ENCODE measurements at regions not wholly inside any gene's neighbourhood (a gene's known extent, or its start where the extent isn't known, plus 50 kb on each side); places are given as distances from the start of the nearest gene placed in this dataset.

DNA sequence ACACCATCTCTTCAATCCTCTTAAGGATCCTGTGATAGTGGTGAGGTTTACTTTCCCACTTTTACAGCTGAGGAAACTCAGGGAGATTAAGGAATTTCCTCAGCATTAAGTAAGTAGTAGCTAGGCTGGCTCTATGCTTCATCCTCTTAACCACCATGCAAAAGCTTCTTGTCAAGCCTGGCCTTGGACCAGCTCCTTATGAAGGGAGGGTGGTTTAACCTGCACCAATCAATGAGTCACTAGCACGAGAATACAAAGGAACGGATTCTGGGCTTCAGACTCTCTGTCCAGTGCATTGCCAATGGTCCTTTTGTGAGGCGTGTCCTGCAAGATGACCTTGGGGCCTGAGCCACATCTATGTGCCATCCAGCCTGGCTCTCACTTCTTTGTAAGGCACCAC lies 202.0 kb upstream of the CFAP20DC start:
- Histone ChIP-seq H3K36me3 (ENCODE audit: insufficient read depth, low read length) (no peaks in the 10 kb centered on the region), H3K27me3 (ENCODE audit: insufficient read depth, low read length) (no peaks in the 10 kb centered on the region), H3K4me1 (ENCODE audit: insufficient read depth, low read length) (no peaks in the 10 kb centered on the region), H3K27ac (ENCODE audit: low read depth, low read length) (no peak overlapping the region), H3K9ac (ENCODE audit: low read depth, low read length) (no peak overlapping the region), H3K9me3 (ENCODE audit: insufficient read depth, low read depth, low read length) (no peaks in the 10 kb centered on the region), H3K4me3 (ENCODE audit: low read length) (no peak overlapping the region)
- 91% methylated on average over 3 of the region's 3 CpGs for WGBS

DNA sequence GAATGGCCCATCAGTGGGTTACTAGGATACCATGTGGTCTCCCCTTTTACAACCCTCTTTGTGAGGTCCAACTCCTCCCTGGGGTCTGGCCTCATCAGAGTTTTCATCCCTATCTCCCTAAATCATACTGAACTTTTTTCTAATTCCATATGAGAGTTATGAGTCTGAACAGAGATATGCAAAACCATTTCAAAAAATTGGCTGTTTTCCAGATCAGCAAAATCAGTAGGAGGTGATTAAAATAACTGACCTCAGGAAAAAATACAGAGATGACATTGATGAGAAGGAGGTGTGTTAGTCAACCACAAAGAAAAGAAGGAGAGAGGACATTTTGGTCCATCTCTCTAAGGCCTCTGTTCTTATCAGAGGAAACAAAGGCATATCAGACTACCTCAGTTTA lies 200.8 kb upstream of the CFAP20DC start:
- 0 out of 2 replicates have a peak, but pooled peaks cover 5% of the 10 kb centered on the region for H3K4me1 ChIP-seq (ENCODE audit: insufficient read depth, low read length)
- H3K4me3 ChIP-seq (ENCODE audit: low read length), result no peak overlapping the region
- H3K9ac ChIP-seq (ENCODE audit: low read depth, low read length), result no peak overlapping the region
- no peaks in the 10 kb centered on the region for H3K9me3 ChIP-seq (ENCODE audit: insufficient read depth, low read depth, low read length)
- no peaks in the 10 kb centered on the region for H3K27me3 ChIP-seq (ENCODE audit: insufficient read depth, low read length)
- no peaks in the 10 kb centered on the region for H3K36me3 ChIP-seq (ENCODE audit: insufficient read depth, low read length)
- H3K27ac ChIP-seq (ENCODE audit: low read depth, low read length), result no peak overlapping the region

DNA sequence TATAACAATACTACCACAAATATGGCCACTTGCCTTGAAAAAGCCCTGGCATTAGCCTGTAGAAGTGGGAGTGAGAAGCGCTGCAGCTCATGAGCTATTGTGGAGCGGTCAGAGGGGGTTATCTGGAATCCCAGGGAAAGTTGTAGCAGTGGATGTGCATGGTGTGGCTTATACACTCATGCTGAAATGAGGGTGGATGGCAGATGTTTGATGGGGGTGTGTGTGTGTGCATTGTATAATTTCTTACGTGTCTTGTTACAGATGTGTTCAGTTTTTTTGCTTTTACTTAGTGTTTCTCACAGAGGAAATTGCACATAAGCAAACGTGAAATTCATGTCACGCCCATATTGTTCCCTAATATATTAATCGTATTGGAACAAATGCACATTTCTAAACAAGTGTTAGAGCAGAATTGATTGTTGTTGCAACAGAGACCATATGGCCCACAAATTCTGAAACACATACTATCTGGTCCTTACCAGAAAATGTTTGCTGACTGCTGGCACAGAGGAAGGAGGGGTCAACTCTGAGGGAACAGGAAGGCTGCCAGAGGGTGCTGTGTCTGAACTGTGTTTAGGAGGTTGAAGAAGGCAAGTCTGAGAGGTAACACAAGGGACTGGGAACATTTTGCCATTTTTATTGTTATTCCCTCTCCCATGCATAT lies 200.0 kb upstream of the CFAP20DC start:
- no peak overlapping the region for H3K4me3 ChIP-seq (ENCODE audit: low read length)
- H3K27ac ChIP-seq (ENCODE audit: low read depth, low read length), result no peak overlapping the region
- no peak overlapping the region for H3K9ac ChIP-seq (ENCODE audit: low read depth, low read length)
- no peaks in the 10 kb centered on the region for H3K36me3 ChIP-seq (ENCODE audit: insufficient read depth, low read length)
- no peaks in the 10 kb centered on the region for H3K9me3 ChIP-seq (ENCODE audit: insufficient read depth, low read depth, low read length)
- H3K4me1 ChIP-seq (ENCODE audit: insufficient read depth, low read length), result 0 out of 2 replicates have a peak, but pooled peaks cover 5% of the 10 kb centered on the region
- H3K27me3 ChIP-seq (ENCODE audit: insufficient read depth, low read length), result no peaks in the 10 kb centered on the region
- 90% methylated on average over 6 of the region's 6 CpGs for WGBS

DNA sequence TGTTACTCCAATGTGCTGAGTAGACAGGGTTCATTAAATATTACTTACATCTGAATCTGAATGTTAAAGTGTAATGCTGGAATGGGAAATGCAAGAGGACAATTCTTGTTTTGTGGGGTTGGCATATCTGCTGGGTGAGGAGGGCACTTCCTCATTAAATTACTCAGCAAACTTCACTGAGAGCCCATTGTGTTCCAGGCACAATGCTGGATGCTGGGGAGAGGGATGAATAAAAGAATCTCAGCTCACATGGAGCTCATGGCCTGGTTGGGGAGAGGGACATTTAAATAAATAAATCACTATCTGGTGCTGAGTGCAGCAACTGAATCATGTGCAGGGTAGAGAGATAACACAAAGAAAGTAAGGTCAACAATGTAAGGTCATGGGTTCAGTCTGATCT lies 199.2 kb upstream of the CFAP20DC start:
- Histone ChIP-seq H3K36me3 (ENCODE audit: insufficient read depth, low read length) (no peaks in the 10 kb centered on the region), H3K27ac (ENCODE audit: low read depth, low read length) (no peak overlapping the region), H3K27me3 (ENCODE audit: insufficient read depth, low read length) (no peaks in the 10 kb centered on the region), H3K4me1 (ENCODE audit: insufficient read depth, low read length) (0 out of 2 replicates have a peak, but pooled peaks cover 5% of the 10 kb centered on the region), H3K9me3 (ENCODE audit: insufficient read depth, low read depth, low read length) (no peaks in the 10 kb centered on the region), H3K4me3 (ENCODE audit: low read length) (no peak overlapping the region), H3K9ac (ENCODE audit: low read depth, low read length) (no peak overlapping the region)

DNA sequence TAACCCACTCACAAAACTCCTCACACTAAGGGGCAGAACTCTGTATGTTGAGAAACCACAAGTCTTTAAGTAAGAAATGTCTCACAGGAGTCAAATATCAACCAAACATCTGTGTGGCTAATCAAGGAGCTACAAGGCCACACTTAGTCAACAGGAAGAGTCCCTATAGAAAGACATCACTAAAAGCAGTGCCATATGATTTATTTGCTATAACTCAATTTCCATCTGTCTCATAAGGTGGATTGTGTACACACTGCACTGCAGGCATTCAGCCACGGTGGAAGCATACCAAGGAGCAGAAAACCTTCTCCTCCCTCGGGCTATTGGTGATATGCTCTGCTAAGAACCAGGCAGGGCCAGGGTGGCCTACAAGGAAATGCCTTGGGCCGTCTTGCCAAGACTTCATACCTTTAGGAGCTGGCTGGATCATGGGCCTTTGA lies 197.6 kb upstream of the CFAP20DC start:
- no peak overlapping the region for H3K9ac ChIP-seq (ENCODE audit: low read depth, low read length)
- no peak overlapping the region for H3K4me3 ChIP-seq (ENCODE audit: low read length)
- H3K9me3 ChIP-seq (ENCODE audit: insufficient read depth, low read depth, low read length), result no peaks in the 10 kb centered on the region
- no peak overlapping the region for H3K27ac ChIP-seq (ENCODE audit: low read depth, low read length)
- no peaks in the 10 kb centered on the region for H3K36me3 ChIP-seq (ENCODE audit: insufficient read depth, low read length)
- WGBS, result 97% methylated on average over 3 of the region's 3 CpGs
- H3K4me1 ChIP-seq (ENCODE audit: insufficient read depth, low read length), result 0 out of 2 replicates have a peak, but pooled peaks cover 5% of the 10 kb centered on the region
- no peaks in the 10 kb centered on the region for H3K27me3 ChIP-seq (ENCODE audit: insufficient read depth, low read length)

DNA sequence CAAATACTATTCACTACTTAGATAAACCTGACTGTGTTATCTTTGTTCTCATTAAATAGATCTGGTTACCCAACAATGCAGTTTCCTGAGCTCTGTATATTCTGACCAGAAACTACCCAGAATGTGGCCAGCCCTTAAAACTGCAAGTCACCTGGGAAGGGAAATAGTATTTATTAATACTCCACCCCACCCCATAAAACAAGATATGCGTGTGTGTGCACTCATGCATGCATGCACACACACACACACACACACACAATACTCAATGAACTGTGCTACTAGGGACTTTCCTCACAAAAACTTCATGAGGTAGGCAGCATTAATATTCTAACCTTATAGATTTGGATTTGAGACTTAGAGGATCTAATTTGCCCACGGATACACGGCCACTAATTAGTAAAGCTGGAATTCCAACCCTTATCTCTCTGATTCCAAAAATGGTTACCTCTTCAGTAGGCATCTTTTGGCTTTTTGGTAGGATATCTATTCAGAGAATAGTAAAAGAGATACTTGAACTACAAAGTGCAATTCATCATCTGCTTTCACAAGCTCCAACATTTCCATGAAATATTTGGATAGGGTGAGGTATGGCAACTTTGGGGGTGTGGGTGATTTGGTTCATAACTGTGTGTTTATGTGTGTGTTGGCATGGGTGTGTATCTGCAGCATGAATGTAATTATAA lies 197.0 kb upstream of the CFAP20DC start:
- Histone ChIP-seq H3K27ac (ENCODE audit: low read depth, low read length) (no peak overlapping the region), H3K36me3 (ENCODE audit: insufficient read depth, low read length) (no peaks in the 10 kb centered on the region), H3K9me3 (ENCODE audit: insufficient read depth, low read depth, low read length) (no peaks in the 10 kb centered on the region), H3K9ac (ENCODE audit: low read depth, low read length) (no peak overlapping the region), H3K4me1 (ENCODE audit: insufficient read depth, low read length) (0 out of 2 replicates have a peak, but pooled peaks cover 5% of the 10 kb centered on the region), H3K27me3 (ENCODE audit: insufficient read depth, low read length) (no peaks in the 10 kb centered on the region), H3K4me3 (ENCODE audit: low read length) (no peak overlapping the region)
- 81% methylated on average over 3 of the region's 3 CpGs for WGBS

DNA sequence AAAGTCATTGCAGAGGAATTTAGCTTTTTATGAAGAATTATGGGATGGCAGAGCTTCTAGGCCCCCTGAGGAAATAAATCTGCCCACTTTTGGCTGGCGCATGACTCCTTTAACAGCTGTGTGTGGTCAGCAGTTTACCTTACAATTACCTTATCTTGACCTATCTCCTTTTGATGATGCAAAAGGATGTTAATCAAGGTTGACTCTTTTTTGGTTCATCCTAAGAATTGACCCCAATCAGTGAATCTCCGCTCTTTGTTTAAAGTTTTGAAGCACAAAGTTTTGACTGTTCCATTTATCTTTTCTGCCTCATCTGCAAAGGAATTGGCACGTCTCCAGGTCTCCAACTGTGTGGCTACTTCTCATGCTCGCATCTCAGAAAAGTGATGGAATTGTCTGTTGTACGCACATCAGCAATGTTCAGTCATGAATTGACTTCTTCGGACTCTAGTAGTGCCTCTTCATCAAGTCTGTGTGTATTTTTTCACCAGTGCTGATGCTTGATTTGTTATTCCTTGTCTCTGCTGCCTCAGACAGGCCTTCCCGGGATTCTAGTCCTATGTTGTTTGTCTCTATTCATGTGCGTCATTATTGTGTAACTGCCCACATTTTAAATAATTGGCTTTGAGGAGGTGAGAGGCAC lies 196.2 kb upstream of the CFAP20DC start:
- Histone ChIP-seq H3K4me3 (ENCODE audit: low read length) (no peak overlapping the region), H3K36me3 (ENCODE audit: insufficient read depth, low read length) (no peaks in the 10 kb centered on the region), H3K4me1 (ENCODE audit: insufficient read depth, low read length) (0 out of 2 replicates have a peak, but pooled peaks cover 5% of the 10 kb centered on the region), H3K9me3 (ENCODE audit: insufficient read depth, low read depth, low read length) (no peaks in the 10 kb centered on the region), H3K27ac (ENCODE audit: low read depth, low read length) (no peak overlapping the region), H3K27me3 (ENCODE audit: insufficient read depth, low read length) (no peaks in the 10 kb centered on the region), H3K9ac (ENCODE audit: low read depth, low read length) (no peak overlapping the region)
- WGBS, result 88% methylated on average over 8 of the region's 8 CpGs

DNA sequence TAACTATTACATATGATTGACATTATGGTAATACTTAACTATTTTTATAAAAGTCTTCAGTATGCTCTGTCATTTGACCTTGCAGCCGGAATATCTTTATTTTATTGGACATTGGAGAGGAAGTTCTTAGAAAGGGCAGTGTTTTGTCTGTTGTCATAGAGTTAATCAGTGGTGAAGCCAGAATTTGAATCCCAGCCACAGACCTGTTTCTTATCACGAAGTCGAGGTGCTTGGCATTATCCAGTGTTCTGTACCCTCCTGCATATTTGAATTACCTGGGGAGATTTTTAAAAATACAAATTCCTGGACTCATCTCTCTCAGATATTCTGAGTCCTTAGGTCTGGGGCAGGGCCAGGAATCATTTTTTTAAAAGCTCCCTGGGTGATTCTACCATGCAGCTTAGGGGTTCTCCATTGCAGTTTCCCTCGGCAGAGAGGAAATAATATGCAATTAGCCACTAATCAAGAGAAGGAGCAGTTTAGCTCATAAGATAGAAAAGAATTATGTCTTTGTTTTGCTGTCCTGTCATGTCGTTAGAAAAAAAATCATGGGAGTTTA lies 195.6 kb upstream of the CFAP20DC start:
- Histone ChIP-seq H3K4me3 (ENCODE audit: low read length) (no peak overlapping the region), H3K36me3 (ENCODE audit: insufficient read depth, low read length) (no peaks in the 10 kb centered on the region), H3K27ac (ENCODE audit: low read depth, low read length) (no peak overlapping the region), H3K9me3 (ENCODE audit: insufficient read depth, low read depth, low read length) (no peaks in the 10 kb centered on the region), H3K9ac (ENCODE audit: low read depth, low read length) (no peak overlapping the region), H3K4me1 (ENCODE audit: insufficient read depth, low read length) (0 out of 2 replicates have a peak, but pooled peaks cover 5% of the 10 kb centered on the region), H3K27me3 (ENCODE audit: insufficient read depth, low read length) (no peaks in the 10 kb centered on the region)
- WGBS, result 87% methylated on average over 5 of the region's 5 CpGs

DNA sequence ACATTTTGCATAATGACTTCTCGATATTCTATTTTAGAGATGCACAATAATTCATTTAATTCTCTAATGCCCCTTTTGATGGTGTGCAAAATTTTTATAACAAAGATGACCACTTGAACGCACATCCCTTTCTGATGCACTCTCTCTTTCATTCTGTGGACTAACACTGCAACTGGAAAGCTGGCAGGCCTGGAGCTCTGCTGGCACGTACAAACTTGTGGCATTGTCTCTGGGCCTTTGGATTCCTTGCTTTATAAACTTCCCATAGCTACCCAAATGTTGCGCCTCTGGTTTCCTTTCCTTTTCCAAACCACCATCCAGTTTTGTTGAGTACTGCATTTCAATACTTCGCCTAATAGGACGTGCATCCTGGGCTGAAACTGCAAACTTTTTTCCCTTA lies 194.5 kb upstream of the CFAP20DC start:
- Histone ChIP-seq H3K27ac (ENCODE audit: low read depth, low read length) (no peak overlapping the region), H3K9ac (ENCODE audit: low read depth, low read length) (no peak overlapping the region), H3K36me3 (ENCODE audit: insufficient read depth, low read length) (no peaks in the 10 kb centered on the region), H3K4me1 (ENCODE audit: insufficient read depth, low read length) (0 out of 2 replicates have a peak, but pooled peaks cover 5% of the 10 kb centered on the region), H3K9me3 (ENCODE audit: insufficient read depth, low read depth, low read length) (no peaks in the 10 kb centered on the region), H3K4me3 (ENCODE audit: low read length) (no peak overlapping the region), H3K27me3 (ENCODE audit: insufficient read depth, low read length) (no peaks in the 10 kb centered on the region)
- 98% methylated on average over 6 of the region's 6 CpGs for WGBS

DNA sequence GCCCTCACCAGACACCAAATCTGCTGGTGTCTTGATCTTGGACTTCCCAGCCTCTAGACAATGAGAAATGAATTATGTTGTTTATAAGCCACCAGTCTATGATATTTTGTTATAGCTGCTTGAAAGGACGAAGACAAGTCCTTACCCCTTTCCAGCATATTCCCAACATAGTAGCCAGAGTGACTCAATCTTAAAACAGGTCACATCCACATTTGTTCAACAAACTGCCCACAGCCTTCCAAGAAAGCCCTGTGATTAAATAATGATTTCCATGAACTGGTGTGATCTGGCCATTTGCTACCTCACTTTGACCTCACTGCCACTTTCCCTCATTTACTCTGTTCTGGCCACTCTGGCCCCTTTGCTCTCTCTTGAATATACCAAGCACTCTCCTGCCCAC lies 193.7 kb upstream of the CFAP20DC start:
- Histone ChIP-seq H3K27me3 (ENCODE audit: insufficient read depth, low read length) (no peaks in the 10 kb centered on the region), H3K36me3 (ENCODE audit: insufficient read depth, low read length) (no peaks in the 10 kb centered on the region), H3K27ac (ENCODE audit: low read depth, low read length) (no peak overlapping the region), H3K4me1 (ENCODE audit: insufficient read depth, low read length) (0 out of 2 replicates have a peak, but pooled peaks cover 5% of the 10 kb centered on the region), H3K9ac (ENCODE audit: low read depth, low read length) (no peak overlapping the region), H3K4me3 (ENCODE audit: low read length) (no peak overlapping the region), H3K9me3 (ENCODE audit: insufficient read depth, low read depth, low read length) (no peaks in the 10 kb centered on the region)
- 85% methylated on average over 1 of the region's 1 CpG for WGBS

DNA sequence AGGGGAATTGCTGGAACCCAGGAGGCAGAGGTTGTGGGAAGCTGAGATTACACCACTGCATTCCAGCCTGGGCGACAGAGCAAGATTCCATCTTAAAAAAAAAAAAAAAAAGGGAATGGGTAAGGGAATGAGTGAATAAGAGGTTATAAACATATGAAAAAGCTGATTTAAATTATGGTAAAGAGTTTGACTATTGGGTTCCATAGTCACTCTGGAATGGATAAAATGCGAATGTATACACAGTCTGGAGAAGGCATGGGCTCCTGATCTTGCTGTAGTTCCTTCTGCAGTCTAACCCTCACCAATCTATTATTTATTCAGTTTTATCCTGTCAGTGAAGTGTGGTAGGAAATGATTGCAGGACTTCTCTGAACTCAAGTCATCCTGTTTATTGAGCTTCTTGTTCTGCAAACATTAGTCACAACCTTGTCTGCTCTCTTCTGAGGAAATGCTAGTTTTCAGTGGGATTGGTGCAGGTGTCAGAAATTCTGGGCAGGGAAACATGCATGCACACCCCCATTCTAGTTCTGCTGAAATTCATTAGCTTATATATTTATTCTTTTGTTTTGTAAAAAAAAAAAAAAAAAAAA lies 190.9 kb upstream of the CFAP20DC start:
- 96% methylated on average over 2 of the region's 2 CpGs for WGBS
- no peaks in the 10 kb centered on the region for H3K4me1 ChIP-seq (ENCODE audit: insufficient read depth, low read length)
- H3K36me3 ChIP-seq (ENCODE audit: insufficient read depth, low read length), result no peaks in the 10 kb centered on the region
- no peak overlapping the region for H3K4me3 ChIP-seq (ENCODE audit: low read length)
- no peak overlapping the region for H3K27ac ChIP-seq (ENCODE audit: low read depth, low read length)
- H3K27me3 ChIP-seq (ENCODE audit: insufficient read depth, low read length), result no peaks in the 10 kb centered on the region
- H3K9me3 ChIP-seq (ENCODE audit: insufficient read depth, low read depth, low read length), result no peaks in the 10 kb centered on the region
- H3K9ac ChIP-seq (ENCODE audit: low read depth, low read length), result no peak overlapping the region

Data from HUES64 (cell line).